ENCODE measurements at regions not wholly inside any gene's neighbourhood (a gene's known extent, or its start where the extent isn't known, plus 50 kb on each side); places are given as distances from the start of the nearest gene placed in this dataset.

DNA sequence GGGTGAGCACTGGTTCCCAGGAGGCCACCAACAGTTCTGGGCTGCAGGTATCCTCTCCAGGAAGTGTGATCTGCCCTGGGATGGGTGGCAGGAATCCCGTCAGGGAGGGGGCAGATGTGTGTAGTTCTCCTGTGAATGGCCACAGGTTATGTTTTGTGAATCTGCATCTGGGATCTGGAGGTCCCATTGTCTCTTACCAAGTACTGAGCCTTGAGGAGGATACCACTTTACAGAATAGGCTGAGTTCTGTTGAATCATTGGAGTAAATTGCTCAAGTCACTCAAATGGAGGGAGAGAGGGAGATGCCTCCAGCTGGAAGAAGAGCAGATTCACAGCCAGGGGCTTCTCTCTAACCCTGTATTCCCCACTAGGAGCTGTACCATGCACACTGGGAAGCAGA is 168.2 kb downstream of the ANKRD30B start (continued):
- TF ChIP-seq, protein P1, sequence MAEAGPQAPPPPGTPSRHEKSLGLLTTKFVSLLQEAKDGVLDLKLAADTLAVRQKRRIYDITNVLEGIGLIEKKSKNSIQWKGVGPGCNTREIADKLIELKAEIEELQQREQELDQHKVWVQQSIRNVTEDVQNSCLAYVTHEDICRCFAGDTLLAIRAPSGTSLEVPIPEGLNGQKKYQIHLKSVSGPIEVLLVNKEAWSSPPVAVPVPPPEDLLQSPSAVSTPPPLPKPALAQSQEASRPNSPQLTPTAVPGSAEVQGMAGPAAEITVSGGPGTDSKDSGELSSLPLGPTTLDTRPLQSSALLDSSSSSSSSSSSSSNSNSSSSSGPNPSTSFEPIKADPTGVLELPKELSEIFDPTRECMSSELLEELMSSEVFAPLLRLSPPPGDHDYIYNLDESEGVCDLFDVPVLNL (CRISPR knock-in tag; IDR thresholded peaks at IDR 0.05; ENCODE audit: borderline replicate concordance, low read depth) = no peak
- TF ChIP-seq, protein P2, sequence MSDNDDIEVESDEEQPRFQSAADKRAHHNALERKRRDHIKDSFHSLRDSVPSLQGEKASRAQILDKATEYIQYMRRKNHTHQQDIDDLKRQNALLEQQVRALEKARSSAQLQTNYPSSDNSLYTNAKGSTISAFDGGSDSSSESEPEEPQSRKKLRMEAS (CRISPR knock-in tag; IDR thresholded peaks at IDR 0.05) = no peak
- TF ChIP-seq KAT7 (CRISPR knock-in tag; IDR thresholded peaks at IDR 0.05; ENCODE audit: borderline replicate concordance) (no peak), SMAD4 (CRISPR knock-in tag; IDR thresholded peaks at IDR 0.05) (no peak), TP53 (CRISPR knock-in tag; IDR thresholded peaks at IDR 0.05) (no peak), ELF4 (CRISPR knock-in tag; IDR thresholded peaks at IDR 0.05; ENCODE audit: low read depth) (no peak), ZNF121 (CRISPR knock-in tag; IDR thresholded peaks at IDR 0.05) (no peak), ZNF138 (CRISPR knock-in tag; conservative IDR thresholded peaks at IDR 0.05) (no peak), ZNF671 (CRISPR knock-in tag; IDR thresholded peaks at IDR 0.05) (no peak), PRRX2 (CRISPR knock-in tag; IDR thresholded peaks at IDR 0.05) (no peak), ZNF396 (CRISPR knock-in tag; IDR thresholded peaks at IDR 0.05; ENCODE audit: borderline replicate concordance) (no peak)
- TF ChIP-seq, protein P3, sequence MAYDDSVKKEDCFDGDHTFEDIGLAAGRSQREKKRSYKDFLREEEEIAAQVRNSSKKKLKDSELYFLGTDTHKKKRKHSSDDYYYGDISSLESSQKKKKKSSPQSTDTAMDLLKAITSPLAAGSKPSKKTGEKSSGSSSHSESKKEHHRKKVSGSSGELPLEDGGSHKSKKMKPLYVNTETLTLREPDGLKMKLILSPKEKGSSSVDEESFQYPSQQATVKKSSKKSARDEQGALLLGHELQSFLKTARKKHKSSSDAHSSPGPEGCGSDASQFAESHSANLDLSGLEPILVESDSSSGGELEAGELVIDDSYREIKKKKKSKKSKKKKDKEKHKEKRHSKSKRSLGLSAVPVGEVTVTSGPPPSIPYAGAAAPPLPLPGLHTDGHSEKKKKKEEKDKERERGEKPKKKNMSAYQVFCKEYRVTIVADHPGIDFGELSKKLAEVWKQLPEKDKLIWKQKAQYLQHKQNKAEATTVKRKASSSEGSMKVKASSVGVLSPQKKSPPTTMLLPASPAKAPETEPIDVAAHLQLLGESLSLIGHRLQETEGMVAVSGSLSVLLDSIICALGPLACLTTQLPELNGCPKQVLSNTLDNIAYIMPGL (CRISPR knock-in tag; IDR thresholded peaks at IDR 0.05) = no peak
- TF ChIP-seq, protein P4, sequence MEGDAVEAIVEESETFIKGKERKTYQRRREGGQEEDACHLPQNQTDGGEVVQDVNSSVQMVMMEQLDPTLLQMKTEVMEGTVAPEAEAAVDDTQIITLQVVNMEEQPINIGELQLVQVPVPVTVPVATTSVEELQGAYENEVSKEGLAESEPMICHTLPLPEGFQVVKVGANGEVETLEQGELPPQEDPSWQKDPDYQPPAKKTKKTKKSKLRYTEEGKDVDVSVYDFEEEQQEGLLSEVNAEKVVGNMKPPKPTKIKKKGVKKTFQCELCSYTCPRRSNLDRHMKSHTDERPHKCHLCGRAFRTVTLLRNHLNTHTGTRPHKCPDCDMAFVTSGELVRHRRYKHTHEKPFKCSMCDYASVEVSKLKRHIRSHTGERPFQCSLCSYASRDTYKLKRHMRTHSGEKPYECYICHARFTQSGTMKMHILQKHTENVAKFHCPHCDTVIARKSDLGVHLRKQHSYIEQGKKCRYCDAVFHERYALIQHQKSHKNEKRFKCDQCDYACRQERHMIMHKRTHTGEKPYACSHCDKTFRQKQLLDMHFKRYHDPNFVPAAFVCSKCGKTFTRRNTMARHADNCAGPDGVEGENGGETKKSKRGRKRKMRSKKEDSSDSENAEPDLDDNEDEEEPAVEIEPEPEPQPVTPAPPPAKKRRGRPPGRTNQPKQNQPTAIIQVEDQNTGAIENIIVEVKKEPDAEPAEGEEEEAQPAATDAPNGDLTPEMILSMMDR (IDR thresholded peaks at IDR 0.05) = no peak

DNA sequence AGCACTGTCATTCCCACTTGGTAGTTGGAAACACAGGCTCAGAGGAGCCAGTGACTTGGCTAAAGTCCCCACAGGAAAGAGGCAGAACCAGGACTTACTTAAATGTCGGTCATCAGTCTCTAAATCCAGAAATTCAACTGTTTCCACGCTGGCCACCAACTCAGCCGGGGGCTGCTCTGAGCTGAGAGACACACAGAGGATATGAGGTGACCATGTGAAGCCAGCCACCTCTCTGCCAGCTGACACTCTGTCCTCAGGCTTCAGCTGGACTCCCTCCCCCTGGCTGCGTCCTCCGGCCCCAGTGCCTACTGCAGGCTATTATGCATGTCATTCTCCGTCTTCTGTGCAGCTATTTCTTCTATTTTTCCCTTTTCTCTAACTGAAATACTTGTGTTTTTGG is 168.9 kb downstream of the ANKRD30B start:
- ATAC-seq = no peak
- ChIA-PET CTCF (no interaction called here), POLR2A (no interaction called here)
- no peak for DNase-seq (ENCODE audit: low spot score)
- no peaks in the 10 kb centered on the region for H3K4me1 Mint-ChIP-seq
- peaks cover 78% of the 10 kb centered on the region for H3K36me3 Mint-ChIP-seq
- no peak overlapping the region for H3K27ac Mint-ChIP-seq
- peaks cover 17% of the 10 kb centered on the region for H3K27me3 Mint-ChIP-seq (ENCODE audit: low read depth)
- H3K9me3 Mint-ChIP-seq = peaks cover 87% of the 10 kb centered on the region
- no peak overlapping the region for H3K4me3 Mint-ChIP-seq
- TF ChIP-seq ZNF396 (CRISPR knock-in tag; IDR thresholded peaks at IDR 0.05; ENCODE audit: borderline replicate concordance) (no peak), HMGA2 (CRISPR knock-in tag; IDR thresholded peaks at IDR 0.05) (no peak), CBFB (CRISPR knock-in tag; IDR thresholded peaks at IDR 0.05; ENCODE audit: low read depth) (no peak), ETV6 (CRISPR knock-in tag; IDR thresholded peaks at IDR 0.05) (no peak), EMX1 (CRISPR knock-in tag; IDR thresholded peaks at IDR 0.05) (no peak), SMAD3 (CRISPR knock-in tag; IDR thresholded peaks at IDR 0.05; ENCODE audit: borderline replicate concordance) (no peak), CREM (CRISPR knock-in tag; IDR thresholded peaks at IDR 0.05) (no peak), ZNF219 (CRISPR knock-in tag; IDR thresholded peaks at IDR 0.05; ENCODE audit: borderline replicate concordance) (no peak), IRF2 (CRISPR knock-in tag; IDR thresholded peaks at IDR 0.05; ENCODE audit: borderline replicate concordance, low read depth) (no peak)
- TF ChIP-seq, protein P5, sequence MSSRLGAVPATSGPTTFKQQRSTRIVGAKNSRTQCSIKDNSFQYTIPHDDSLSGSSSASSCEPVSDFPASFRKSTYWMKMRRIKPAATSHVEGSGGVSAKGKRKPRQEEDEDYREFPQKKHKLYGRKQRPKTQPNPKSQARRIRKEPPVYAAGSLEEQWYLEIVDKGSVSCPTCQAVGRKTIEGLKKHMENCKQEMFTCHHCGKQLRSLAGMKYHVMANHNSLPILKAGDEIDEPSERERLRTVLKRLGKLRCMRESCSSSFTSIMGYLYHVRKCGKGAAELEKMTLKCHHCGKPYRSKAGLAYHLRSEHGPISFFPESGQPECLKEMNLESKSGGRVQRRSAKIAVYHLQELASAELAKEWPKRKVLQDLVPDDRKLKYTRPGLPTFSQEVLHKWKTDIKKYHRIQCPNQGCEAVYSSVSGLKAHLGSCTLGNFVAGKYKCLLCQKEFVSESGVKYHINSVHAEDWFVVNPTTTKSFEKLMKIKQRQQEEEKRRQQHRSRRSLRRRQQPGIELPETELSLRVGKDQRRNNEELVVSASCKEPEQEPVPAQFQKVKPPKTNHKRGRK (CRISPR knock-in tag; IDR thresholded peaks at IDR 0.05; ENCODE audit: borderline replicate concordance) = no peak
- TF ChIP-seq, protein P6, sequence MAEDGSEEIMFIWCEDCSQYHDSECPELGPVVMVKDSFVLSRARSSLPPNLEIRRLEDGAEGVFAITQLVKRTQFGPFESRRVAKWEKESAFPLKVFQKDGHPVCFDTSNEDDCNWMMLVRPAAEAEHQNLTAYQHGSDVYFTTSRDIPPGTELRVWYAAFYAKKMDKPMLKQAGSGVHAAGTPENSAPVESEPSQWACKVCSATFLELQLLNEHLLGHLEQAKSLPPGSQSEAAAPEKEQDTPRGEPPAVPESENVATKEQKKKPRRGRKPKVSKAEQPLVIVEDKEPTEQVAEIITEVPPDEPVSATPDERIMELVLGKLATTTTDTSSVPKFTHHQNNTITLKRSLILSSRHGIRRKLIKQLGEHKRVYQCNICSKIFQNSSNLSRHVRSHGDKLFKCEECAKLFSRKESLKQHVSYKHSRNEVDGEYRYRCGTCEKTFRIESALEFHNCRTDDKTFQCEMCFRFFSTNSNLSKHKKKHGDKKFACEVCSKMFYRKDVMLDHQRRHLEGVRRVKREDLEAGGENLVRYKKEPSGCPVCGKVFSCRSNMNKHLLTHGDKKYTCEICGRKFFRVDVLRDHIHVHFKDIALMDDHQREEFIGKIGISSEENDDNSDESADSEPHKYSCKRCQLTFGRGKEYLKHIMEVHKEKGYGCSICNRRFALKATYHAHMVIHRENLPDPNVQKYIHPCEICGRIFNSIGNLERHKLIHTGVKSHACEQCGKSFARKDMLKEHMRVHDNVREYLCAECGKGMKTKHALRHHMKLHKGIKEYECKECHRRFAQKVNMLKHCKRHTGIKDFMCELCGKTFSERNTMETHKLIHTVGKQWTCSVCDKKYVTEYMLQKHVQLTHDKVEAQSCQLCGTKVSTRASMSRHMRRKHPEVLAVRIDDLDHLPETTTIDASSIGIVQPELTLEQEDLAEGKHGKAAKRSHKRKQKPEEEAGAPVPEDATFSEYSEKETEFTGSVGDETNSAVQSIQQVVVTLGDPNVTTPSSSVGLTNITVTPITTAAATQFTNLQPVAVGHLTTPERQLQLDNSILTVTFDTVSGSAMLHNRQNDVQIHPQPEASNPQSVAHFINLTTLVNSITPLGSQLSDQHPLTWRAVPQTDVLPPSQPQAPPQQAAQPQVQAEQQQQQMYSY (CRISPR knock-in tag; IDR thresholded peaks at IDR 0.05) = no peak
- TF ChIP-seq, protein P7, sequence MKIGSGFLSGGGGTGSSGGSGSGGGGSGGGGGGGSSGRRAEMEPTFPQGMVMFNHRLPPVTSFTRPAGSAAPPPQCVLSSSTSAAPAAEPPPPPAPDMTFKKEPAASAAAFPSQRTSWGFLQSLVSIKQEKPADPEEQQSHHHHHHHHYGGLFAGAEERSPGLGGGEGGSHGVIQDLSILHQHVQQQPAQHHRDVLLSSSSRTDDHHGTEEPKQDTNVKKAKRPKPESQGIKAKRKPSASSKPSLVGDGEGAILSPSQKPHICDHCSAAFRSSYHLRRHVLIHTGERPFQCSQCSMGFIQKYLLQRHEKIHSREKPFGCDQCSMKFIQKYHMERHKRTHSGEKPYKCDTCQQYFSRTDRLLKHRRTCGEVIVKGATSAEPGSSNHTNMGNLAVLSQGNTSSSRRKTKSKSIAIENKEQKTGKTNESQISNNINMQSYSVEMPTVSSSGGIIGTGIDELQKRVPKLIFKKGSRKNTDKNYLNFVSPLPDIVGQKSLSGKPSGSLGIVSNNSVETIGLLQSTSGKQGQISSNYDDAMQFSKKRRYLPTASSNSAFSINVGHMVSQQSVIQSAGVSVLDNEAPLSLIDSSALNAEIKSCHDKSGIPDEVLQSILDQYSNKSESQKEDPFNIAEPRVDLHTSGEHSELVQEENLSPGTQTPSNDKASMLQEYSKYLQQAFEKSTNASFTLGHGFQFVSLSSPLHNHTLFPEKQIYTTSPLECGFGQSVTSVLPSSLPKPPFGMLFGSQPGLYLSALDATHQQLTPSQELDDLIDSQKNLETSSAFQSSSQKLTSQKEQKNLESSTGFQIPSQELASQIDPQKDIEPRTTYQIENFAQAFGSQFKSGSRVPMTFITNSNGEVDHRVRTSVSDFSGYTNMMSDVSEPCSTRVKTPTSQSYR (CRISPR knock-in tag; IDR thresholded peaks at IDR 0.05) = no peak
- TF ChIP-seq, protein P8, sequence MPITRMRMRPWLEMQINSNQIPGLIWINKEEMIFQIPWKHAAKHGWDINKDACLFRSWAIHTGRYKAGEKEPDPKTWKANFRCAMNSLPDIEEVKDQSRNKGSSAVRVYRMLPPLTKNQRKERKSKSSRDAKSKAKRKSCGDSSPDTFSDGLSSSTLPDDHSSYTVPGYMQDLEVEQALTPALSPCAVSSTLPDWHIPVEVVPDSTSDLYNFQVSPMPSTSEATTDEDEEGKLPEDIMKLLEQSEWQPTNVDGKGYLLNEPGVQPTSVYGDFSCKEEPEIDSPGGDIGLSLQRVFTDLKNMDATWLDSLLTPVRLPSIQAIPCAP (CRISPR knock-in tag; IDR thresholded peaks at IDR 0.05) = no peak

Data from WTC11 (cell line).